Jurkat, Clone E6-1 (cell line): ENCODE measurements at regions not wholly inside any gene's neighbourhood (a gene's known extent, or its start where the extent isn't known, plus 50 kb on each side); places are given as distances from the start of the nearest gene placed in this dataset.
A peak's percentile ranks its signal among the peaks of the same experiment; 100 is the strongest.

ENCODE experiments used
- DNase-seq: peaks from one replicate; pipeline ENCODE4 v3.0.0-alpha.2; 2011; ENCODE audit warnings: low read depth, low spot score
- H3K4me3 ChIP-seq: 2 replicates; pipeline ENCODE4 v1.5.1; 2011; ENCODE audit warnings: mild to moderate bottlenecking, low read length, control low read depth, moderate library complexity

- no peak overlapping the region for H3K4me3 ChIP-seq
- no peak for DNase-seq
Observed at GRCh38 chr14:100397005-100397404, 73.9 kb downstream of the SLC25A47 start.

GRCh38 chr14:100398044-100398443 lies 74.9 kb downstream of the SLC25A47 start:
- DNase-seq, result no peak
- H3K4me3 ChIP-seq, result no peak overlapping the region

GRCh38 chr14:100399052-100399849 lies 76.1 kb downstream of the SLC25A47 start:
- no peak for DNase-seq
- no peak overlapping the region for H3K4me3 ChIP-seq

GRCh38 chr14:100400115-100400514 lies 77.0 kb downstream of the SLC25A47 start:
- no peak for DNase-seq
- no peak overlapping the region for H3K4me3 ChIP-seq

- no peak overlapping the region for H3K4me3 ChIP-seq
- DNase-seq, result no peak
Observed at GRCh38 chr14:100401031-100401692, 78.0 kb downstream of the SLC25A47 start.

DNA sequence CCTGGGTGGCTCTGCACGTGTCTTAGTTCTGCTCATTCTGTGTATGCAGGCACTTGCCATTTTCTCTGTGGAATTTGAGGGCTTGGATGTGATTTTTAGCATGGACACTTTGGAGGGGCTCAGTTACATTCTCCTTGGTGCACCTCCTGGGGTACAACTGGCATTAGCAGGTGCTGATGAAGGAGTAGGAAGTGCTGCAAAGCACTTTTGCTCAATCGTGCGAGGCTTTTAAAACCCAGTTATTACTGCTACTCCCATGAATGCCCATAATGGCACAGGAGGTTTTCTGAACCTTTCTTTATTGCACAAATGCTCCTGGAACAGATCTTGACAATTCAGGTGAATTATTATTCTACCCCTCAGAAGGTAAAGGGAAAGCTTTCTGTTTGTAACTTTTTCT lies 78.7 kb downstream of the SLC25A47 start:
- H3K4me3 ChIP-seq, result no peak overlapping the region
- DNase-seq, result no peak

DNA sequence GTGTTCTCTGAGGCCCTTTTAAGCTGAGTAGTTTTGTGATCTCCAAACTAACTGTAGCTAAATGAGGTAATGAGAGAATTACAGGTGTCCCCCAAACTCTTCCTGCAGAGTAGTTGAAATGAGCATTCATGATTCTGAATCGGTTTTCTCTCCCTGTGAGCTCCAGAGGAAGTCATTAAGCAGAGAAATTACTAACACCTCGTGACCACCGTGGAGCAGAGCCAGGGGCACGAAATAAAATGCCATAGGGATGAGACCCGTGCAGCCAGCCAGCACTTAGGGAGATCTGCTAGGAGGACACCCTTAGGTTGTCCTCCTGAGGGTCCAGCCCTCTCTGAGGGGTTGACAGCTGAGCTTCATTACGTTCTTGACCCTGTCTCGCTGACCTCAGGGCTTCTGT lies 79.5 kb downstream of the SLC25A47 start:
- H3K4me3 ChIP-seq, result no peak overlapping the region
- no peak for DNase-seq

DNA sequence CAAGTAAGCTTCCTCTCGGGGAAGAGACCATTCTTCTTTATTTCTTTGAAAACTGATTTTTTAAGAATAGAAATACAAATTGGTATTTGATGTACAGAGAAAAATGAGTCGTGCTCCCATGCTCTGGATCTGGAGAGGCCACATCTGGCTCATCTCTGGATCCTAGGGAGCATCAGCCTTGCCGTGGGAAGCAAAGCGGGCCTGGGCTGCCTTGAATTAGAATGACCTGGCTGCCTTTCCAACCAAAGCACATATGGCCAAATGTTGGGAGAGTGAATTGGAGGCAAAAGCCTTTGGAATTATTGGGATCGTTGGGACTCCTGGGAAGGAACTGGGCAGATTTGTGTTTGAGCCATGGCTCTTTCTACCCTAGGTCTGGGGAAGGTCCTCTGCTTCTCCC lies 80.0 kb downstream of the SLC25A47 start:
- no peak for DNase-seq

DNA sequence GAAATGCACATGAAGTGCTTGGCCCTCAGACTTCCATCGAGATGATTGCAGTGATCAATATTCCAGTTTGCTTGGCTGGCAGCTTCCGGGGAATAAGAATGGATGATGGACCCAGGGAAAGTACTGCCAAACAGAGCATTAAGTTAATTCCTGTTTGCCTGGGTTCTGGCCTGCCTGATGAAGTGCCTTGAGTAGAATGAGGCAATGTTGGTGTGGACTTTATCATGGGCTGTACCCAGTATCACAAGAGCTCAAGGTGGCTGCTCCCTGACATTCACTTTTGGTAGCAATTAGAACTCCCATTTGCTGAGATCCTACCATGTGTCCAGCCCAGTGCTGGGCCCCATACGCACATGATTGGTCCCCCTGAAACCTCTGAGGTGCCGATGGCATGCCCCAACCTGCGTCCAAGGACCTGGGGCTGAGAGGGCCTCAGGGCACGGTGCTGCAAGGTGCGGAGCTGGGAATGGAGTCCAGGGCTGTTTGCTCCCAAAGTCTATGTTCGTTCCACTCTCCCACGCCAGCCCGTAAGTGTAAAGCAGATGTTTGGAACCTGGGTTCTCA lies 80.7 kb downstream of the SLC25A47 start:
- no peak for DNase-seq
- H3K4me3 ChIP-seq, result no peak overlapping the region

More for the DNA sequence above, 80.0 kb downstream of the SLC25A47 start:
- H3K4me3 ChIP-seq, result no peak overlapping the region

DNA sequence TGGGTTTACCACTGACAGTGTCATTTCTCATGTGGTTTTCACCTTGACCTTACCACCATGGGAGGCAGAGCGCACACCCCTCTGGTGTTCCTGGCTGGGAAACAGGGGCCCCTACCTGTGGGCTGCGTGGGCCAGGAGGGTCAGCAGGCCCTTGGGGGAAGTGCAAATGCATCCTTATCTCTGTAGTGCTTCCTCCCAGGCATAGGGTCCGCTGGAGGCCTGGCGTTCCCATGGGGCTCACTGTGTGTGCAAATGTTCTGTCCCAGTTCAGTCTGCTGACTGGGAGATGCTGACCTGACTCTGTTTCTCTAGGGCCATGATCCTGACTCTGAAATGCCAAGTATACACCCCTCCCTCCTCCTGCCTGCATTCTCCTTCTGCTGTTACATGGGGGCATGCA lies 81.3 kb downstream of the SLC25A47 start:
- H3K4me3 ChIP-seq, result no peak overlapping the region
- DNase-seq, result no peak

GRCh38 chr14:100405760-100406455 lies 82.8 kb downstream of the SLC25A47 start:
- H3K4me3 ChIP-seq, result no peak overlapping the region
- DNase-seq, result no peak

- no peak overlapping the region for H3K4me3 ChIP-seq
- DNase-seq, result peak; percentile 62
Observed at GRCh38 chr14:100406505-100407131, 83.5 kb downstream of the SLC25A47 start.

- H3K4me3 ChIP-seq, result no peak overlapping the region
- no peak for DNase-seq
Observed at GRCh38 chr14:100407376-100408102, 84.4 kb downstream of the SLC25A47 start.

GRCh38 chr14:100408350-100409002 lies 85.3 kb downstream of the SLC25A47 start:
- DNase-seq, result no peak
- H3K4me3 ChIP-seq, result no peak overlapping the region

DNA sequence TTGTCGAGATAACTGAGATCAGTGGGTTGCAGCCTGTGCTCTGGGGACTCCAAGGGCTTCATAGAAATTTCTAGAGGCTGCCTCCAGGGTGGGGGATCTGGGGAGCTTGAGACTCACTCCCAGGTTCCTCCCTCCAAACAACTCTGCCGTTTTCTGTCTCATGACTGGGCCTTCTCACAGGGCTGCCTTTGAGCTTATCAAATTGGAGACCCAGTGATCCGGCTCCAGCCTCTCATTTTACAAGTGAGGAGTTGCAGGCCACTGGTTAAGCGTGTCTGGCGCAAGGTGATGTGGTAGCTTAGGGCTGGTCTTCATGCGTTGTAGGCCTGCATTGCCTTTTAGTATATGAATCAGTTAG lies 85.8 kb downstream of the SLC25A47 start:
- H3K4me3 ChIP-seq, result no peak overlapping the region
- no peak for DNase-seq

DNA sequence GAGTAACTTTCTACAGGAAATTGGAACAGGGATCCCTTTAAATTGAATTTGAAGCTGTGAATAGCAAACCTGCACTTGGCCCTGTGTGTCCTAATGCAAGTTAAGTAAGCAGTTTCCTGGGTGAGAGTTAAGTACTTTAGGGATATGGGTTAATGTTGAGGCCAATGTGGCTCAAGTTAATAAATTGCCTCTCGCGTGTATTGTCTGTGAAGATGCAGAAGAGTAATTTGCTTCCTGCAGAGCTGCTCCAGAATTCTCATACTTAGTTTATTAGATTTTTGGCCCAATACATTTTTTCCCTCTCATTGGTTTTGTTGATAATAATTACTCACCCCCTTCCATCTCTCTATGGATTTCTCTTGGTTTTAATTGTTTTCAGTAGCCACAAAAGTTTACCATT lies 86.5 kb downstream of the SLC25A47 start:
- H3K4me3 ChIP-seq, result no peak overlapping the region
- no peak for DNase-seq

DNA sequence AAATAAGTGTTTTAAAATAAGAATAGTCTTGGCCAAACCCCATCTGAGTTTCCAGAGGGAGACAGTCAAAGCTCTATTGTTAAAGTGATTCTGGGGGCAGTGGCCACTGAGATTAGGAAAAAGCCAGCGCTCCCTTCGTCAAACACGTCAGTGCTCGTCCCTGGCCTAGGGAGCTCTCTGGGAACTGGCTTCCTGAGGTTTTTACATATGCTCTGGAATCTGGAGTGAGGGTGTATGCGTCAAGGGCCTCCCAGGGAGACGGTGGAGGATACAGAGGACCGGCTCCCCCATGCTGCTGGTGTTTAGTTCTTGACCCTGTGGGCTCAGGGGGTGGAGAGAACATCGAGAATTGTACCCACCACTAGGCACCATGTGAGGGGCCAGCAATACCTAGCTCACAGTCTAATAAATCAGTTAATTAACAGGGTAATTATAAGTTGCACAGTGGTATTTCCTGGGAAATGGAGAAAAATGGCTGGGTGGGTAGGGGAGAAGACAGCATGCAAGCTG lies 87.0 kb downstream of the SLC25A47 start:
- no peak overlapping the region for H3K4me3 ChIP-seq
- no peak for DNase-seq

GRCh38 chr14:100413699-100414098 lies 90.6 kb downstream of the SLC25A47 start:
- no peak for DNase-seq

More at GRCh38 chr14:100413699-100414098, 90.6 kb downstream of the SLC25A47 start:
- H3K4me3 ChIP-seq, result no peak overlapping the region
